ENCODE measurements at regions not wholly inside any gene's neighbourhood (a gene's known extent, or its start where the extent isn't known, plus 50 kb on each side); places are given as distances from the start of the nearest gene placed in this dataset.

DNA sequence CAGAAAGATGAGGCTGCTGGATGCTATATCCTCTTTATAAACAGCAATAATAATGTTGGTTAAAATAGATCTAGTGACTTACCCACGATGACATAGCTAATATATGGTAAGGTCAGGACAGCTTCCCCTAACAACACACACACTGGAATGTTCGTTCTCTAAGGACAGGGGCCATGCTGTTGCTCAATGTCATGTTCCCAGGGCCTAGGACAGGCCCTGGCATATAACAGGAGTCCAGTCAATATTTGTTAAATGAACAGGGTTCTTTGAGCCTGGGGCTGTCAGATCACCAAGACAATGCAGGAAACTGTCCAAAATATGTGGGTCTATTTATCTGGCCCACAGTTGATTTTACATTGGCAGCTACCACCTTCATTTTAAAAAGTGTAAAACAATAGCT lies 207.1 kb upstream of the MEX3C start:
- no peak for DNase-seq

DNA sequence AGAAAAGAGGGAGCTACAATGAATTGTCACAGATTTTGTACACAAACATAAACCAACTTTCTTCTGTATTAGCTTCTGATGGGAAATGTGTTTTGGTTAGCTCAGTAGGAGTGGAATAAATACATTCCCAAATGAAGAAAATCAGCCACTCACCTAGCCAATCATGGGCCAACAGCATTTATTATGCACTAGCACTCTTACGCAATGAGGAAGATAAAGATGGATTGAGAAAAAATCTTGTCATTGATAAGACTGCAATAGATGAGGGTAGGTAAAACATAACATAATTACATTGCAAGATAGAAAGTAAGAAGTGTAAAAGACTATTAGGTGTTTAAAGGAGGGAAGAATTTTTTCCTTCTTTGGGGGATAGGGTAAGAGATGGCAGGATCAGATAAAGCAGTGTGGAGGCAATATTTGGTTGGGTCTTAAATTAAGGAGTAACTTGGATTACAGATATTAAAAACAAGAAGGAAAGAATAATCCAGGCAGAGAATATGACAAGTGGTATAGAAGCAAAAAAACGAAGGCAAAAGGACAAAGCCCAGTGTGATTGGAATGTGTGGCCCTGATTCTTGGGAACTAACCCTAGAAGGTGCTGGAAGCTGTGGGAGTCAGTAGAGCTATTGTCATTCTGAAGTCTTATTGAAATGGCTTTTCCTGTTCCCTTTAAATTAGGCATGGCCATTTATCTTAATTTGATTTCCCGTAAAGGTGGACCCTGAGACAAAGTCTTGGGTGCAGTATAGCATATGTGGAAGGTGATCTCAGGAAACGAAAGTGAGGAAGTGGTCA lies 208.4 kb upstream of the MEX3C start:
- DNase-seq: no peak

DNA sequence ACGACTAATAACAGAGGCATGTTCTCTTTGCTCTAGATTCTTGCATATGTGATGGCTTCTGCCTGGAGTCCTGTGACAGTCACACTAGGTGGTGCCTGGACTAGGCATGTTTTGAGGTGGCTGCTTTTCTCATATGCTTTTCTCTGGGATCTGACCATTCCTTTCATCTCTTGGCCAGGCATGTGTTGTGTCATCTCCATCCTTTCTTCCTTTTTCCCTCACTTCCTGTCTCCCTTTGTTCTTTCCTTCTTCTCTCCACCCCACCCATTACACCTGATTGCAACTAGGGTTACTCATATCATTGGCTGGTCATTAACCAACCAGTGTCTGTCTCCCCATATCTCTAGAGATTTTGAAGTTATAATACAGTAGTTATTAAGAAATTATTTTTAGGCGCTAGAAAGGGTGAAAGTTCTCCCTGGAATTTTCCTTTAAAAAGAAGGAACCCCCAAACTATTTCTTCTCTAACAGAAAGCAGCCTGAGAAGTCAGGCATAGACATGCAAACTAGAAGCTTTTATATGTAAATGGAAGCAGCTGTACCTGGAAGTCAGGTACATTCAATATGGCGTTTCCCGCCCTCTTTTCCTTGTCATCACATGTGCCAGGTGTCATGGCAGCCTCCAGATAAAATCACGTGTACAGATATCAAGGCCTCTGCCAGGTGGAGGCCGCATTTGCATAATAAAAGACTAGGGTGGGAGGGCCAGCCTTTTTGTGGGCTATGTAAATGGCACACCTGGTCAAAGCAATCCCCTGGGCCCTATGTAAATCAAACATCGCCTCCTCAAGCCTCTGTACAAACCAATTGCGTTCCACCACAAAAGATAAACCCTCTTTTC lies 220.4 kb upstream of the MEX3C start:
- peak; percentile 93 for DNase-seq

DNA sequence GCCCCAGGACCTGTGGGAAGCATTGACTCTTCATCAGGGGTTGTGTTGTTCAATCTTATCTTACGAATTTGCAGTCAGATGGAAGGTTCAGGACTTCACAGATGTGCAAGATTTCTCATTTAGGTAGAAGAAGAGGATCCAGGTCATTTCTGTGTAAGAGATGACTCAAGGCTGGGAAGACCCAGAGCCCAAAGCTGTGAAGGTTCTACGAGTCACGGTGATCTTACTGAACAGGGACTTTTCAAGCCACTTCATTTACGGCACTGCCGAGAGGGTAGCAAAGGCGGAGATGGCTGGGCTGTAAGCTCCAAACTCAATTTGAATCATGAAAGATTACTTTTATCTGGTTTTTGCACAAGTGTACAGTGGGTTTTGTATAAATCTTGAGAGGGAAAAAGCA lies 228.0 kb upstream of the MEX3C start:
- no peak for DNase-seq

DNA sequence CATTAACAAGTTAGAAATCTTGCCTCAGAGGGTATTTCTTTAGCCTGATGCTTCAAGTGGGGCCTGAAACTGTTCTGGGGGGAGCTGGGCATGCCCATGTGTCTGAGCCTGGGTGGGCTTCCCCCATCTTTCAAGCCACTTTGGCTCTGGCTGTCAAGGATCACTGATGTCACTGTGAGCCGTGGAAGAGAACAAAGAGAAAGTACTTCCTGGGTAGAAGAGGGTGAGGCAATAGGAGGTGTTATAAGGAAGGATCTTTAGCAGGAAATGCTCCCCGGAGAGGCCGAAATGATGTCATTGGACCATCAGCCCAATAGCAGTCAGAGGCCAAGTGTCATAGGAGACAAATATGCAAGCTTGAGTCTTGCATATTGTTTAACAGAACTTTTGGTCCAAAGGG lies 228.4 kb upstream of the MEX3C start:
- no peak for DNase-seq

DNA sequence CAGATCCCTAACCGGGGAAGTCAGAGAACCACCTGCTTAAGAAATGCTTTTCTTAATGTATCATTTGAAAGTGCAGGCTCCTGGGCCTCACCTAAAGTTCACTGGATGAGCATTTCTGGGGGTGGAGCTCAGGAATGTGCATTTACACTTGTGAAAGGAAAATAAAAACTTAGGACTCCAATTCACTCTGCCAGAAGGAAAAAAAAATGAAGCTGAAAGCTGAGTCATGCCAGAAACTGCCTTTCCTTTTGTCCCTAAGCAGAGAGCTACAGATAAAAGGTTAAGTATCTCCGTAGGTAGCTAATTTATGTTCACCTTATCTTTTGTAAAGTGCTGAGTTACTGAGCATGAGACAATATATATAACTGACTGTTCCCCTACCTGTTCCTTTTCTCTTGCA lies 229.5 kb upstream of the MEX3C start:
- DNase-seq: no peak

DNA sequence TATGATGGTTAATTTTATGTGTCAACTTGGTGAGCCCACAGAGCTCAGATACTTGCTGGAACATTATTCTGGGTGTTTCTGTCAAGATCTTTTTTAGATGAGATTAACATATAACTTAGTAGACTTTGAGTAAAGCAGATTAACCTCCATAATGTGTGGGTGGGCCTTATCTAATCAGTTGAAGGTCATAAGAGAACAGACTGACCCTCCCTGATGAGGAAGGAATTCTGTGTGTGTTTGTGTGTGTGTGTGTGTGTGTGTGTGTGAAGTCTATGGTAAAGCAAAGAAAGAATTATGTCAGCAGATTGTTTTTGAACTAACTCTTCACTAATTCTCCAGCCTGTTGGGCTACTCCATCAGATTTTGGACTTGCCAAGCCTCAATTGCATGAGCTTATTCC lies 232.2 kb upstream of the MEX3C start:
- no peak for DNase-seq

DNA sequence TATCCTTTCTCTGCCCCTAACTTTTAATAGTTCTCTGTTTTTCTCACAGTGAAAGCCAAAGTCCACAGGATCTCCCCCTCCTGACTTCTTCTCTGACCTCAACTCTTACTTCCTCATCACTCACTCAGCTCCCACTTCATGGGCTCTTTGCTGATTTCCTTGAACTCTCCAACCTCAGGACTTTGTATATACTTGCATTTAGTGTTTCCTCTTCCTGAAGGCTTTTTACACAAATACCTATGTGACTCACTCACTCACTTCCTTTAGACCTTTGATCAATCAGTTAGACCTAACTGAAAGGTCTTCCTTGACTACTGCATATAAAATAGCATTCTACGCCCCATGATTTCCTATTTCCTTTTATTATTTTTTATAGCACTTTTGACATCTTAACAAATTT lies 233.1 kb upstream of the MEX3C start:
- DNase-seq: no peak

DNA sequence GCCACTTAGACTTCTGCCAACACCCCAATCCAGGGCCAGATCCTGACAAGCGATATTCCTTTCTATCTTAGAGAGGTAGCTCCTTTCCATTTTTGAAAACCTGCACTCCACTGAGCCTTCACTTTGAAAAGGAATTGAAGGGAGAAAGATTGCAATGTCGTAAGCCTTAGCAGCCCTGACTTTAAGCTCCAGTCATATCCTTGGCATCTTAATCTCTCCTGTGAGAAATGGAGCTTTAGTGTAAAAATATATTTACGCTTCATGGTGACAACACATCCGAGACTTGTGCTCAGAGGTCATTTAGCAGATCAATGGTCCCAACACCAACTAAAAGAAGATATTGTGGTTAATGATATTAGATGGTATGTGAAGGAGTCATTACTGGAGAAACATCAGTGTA lies 235.8 kb upstream of the MEX3C start:
- DNase-seq: no peak

DNA sequence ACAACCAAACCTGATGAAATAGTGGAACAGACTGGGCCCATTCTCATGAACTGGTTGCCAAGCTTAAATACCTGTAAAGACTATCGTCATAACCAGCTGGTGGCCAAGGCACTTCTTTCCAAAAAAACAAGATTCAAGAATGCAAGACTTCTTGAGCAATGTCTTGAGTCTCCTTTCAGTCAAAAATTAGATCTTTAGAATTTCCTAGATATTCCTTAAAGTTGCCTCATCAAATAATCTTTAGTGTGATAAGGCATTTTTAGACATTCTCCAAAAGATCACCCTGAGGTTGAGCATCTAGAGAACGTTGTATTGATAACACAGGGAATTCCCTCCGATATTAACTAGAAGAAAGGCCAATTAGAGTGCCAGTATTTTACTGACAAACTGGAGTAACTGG lies 236.4 kb upstream of the MEX3C start:
- no peak for DNase-seq

DNA sequence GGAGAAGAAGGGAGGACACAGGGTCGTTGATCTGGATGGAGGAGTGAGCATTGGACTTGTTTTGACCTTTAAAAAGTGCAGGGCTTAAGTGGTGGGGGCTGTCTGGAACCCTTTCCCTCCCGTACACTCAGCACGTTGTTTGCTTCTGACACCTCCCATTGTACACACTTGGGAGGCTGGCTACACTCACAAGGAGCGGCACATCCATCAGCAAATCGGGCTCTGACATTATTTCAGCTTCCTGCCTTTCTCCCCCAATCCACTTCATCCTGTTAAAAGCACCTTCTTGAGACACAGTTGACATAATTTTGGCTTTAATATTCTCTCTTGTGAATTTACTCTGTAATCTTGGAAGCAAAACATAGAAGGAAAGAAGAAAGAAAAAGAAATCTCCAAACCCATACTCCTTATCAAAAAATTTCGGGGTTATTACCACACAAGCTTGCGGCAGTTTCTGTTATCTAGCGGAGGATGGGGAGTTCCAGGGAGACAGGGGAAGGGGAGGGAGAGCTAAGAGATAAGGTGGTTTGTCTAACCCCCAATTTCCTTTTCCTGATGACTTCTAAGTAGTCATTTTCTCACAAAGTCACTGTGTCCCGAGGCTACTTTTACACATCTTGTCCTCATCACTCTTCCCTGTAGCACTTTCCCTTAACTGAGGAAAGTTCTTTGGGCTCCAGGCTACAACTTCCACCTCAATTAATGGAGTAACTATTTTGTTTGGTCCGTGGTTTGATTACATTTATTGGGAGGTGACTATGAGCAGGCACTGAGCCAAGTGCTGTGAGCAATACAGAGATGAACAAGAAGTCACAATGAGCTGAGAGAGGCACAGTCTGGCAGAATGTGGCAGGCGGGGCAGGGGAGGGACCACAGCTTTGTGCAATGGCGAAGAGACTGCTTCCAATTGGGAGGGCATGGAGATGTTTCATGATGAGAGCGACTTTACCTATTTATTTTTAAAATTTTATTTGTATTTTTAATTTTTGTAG lies 240.1 kb upstream of the MEX3C start:
- no peak for DNase-seq

DNA sequence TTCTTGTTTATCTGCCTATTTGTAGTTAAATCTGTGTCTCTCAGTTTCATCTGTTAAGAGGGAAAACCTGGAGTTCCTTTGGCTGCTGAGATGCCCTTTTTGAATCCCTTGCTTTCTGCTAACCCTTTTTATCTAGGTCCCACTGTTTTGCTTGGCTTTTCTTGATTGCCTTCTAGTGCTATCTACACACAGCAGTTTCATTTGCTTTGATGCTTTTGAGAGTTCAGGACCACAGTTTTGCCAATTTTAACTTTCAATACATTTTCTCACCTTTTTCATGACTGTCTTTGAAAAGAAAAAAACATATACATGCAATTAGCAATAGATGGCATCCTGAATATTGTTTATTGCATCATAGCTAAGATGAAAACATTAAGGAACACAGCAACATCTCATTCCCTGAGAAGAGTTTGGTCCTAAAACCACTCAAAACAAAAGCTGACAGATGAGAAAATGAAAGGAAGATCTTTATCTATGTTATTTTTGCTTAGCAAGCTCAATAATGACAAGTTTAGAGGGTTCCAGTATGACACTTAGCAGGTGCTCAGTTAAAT lies 241.4 kb upstream of the MEX3C start:
- DNase-seq: no peak

DNA sequence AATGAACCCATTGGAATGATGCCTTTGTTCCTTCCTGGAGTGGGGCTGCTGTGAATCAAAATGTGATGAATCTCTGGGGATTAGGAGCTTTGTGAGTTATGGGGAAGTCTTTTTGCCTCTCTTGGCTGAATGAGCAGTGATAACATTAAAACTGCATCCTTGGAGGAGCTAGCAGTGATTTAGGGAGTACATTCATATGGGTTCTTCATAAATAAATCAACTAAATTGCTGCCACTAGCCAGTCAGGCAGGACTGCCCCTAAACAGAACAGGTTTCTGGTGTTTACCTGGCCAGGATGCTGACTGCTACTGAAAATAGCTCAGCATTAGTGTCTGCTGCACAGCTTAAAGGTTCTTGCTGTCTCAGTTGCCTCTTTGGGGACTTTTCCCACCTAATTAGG lies 244.5 kb upstream of the MEX3C start:
- no peak for DNase-seq

DNA sequence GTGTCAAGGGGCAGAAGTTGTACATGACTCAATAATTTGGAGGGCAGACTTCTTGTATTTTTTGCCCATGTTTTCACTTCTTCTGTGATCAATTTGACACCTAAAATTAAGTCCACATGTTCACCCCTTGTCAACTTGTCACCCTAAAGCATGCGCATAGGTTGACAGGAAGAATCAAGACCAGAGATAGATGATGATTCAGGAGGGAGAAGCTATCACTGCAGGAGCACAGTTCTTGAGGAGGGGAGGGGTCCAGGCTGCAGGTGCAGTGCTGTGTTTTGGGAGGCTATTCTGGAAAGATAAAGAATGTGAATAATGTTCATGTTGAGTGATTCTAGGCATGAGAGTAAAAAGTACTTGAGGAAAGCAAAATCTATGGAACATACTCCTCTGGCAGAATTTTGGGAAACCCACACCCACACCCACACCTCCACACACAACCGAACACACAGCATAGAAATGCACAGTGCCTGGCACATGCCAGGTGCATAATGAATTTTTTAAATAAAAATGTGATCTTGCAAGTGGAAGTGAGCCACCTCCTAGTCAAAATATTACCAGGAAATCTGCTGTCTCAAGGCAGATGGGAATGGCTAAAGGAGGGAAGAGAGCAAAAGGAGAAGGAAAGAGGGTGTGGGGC lies 249.2 kb upstream of the MEX3C start:
- no peak for DNase-seq

DNA sequence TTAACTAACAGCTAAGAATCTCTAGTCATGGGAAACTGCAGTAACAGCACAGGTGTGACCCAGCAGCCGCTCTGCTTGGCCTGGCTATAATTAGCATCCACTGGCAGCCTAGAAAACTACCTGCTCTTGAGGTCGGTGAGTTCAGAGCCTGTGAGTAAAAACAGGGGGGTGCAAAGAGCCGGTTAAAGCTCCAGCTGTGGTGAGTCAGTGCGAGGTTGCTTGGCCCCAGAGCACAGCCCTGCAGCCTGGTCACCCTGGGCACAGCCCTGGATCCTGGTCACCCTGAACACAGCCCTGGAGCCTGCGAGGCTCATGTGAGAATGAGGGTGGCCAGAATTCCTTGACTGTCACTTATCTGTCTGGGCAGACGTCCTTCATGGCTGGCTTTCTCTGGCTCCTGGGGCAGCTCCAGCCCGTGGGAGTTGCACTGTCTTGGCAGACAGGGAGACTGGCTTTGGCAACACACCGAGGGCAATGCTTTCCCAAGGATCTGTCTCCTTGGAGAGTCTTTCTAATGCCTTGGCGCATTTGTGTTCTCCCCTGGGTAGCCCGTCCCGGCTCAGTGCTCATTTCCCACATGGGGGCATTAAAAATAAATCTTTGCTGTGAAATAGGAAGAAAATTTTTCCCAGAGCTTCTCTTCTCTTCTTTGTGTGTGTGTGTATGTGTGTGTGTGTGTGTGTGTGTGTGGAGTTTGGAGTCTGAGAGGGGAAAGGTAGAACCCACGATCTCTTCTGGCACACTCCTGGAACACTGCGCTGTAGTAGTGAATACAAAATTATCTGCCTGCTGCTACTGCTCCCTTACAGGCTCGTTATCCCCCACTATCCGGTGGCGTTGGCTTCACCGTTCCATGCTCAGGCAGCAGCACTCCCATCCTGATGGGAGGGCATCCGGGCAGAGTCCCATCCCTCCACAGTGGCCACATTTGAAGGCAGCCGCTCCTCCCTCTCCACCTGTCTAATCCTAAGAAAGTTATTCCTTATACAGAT lies 250.2 kb upstream of the MEX3C start:
- DNase-seq: no peak

DNA sequence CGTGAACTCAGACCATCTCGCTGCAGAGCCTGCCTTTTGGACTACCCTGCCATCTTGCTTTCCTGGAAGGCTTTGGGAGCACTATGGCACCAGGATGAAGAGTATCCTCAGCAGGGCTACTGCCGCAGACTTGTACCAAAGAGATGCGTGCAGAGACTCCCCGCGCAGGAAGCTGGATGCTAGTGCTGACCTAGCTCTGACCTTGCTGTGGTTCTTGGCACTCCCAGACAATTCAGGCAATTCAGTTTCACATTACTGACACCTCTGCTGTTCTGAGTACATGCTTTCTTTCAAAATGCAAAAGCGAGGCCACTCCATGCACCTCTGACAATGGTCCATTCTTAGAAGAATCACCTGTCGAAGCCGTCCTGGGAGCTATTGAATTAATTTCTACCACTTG lies 251.5 kb upstream of the MEX3C start:
- no peak for DNase-seq

DNA sequence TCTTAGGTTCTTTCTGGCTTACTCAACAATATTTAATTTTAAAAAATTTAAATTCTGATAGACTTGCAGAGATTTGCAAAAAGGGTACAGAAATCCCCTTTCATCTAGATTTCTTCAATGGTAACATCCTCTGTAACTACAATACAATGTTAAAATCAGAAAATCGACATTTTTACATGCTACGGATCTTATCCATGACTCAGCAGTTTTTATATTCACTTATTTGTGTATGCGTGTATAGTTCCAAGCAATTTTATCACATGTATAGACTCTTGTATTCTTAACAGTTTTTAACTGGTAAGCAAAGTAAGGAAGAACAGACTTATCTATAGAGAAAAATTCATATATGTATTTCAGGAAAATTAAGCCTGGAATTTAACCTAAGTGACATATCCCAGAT lies 256.1 kb upstream of the MEX3C start:
- DNase-seq: no peak

DNA sequence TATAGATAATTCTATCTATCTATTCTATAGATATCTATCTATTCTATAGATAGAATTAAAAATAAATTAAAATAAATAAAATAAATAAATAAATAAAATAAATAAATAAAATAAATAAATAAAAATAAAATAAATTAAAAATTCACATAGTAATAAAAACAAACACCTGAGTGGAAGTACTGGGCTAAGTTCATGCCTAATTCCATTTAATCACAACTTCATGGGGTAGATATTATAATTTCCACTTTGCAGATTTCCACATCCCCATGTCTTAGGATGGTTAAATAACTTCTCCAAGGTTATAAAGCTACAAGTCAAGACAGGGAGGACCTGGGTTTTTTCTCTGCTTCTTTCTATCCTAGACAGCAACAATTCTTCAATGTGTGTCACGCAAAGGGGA lies 261.4 kb upstream of the MEX3C start:
- DNase-seq: no peak

DNA sequence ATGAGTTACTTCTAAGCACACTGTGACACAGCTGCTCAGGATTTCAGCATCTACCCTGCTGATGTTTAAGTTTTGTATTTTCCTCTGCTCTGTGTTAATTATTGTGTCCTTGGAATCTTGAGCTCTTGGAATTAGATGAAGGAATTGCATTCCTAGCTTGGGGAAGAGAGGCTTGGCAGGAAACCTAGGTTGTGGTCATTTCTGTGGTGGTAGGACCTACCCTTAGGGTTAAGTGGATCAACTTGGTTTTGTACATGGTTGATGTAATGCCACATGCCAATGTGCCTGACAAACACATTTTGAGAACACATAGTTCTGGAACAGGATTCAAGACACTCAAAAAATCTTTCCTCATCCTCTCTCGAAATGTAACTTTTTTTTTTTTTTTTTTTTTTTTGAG lies 264.5 kb upstream of the MEX3C start:
- DNase-seq: no peak

DNA sequence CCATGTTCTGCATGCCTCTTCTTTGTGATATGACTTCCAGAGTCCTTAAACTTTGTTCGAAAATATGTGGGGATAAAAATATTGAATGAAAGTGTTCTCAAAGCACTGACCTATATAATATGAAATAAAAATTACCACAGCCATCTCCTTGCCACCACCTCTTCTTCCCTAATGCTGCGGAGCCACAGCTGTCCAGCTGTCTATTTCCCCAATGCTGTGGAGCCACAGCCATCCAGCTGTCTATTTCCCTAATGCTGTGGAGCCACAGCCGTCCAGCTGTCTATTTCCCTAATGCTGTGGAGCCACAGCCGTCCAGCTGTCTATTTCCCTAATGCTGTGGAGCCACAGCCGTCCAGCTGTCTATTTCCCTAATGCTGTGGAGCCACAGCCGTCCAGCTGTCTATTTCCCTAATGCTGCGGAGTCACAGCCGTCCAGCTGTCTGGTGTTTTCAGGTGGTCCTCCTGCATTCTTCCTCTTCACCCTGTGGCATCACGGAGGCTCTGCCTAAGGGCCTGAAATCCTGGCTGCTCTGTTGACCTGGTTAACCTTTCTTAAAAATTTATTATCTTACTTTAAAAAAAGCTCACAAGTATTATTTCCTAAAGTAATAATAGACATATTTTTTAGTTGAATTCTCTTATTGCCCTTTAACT lies 266.1 kb upstream of the MEX3C start:
- DNase-seq: no peak

DNA sequence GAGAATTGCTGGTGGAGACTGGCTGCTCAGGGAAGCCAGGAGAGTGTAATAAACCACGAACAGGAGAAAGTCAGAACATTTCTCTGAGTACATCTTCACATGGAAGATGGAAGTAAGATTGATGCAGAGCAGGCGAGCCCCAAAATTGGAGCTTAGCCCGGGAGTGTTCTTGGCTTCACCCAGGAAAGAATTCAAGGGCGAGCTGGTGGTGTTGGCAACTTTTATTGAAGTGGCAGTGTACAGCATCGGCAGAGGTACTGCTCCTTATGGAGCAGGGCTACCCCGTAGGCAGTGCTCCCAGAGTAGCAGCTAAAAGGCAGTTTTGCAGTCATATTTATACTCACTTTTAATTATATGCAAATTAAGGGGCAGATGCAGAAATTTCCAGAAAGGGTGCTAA lies 281.4 kb upstream of the MEX3C start:
- DNase-seq: no peak

Measured in NCI-H526 treated with DMSO at 0.1 percent for 48 hours (cell line).